Stimulated activated CD4-positive, alpha-beta T cell treated with anti-CD3 and anti-CD28 coated beads, Interleukin-15, amount 100 ng/mL, for 48 hours (primary cell): ENCODE measurements at regions not wholly inside any gene's neighbourhood (a gene's known extent, or its start where the extent isn't known, plus 50 kb on each side); places are given as distances from the start of the nearest gene placed in this dataset.
A peak's percentile ranks its signal among the peaks of the same experiment; 100 is the strongest.
"Not testable (repeated sequence)": the region's sequence is repeated elsewhere in the genome, so short reads cannot be mapped to it uniquely, and the experiment has no call there.

ENCODE experiments used
- DNase-seq, 2 donors: peaks; one replicate each; pipeline ENCODE4 v3.0.0-alpha.2; 2020; ENCODE audit warnings: low read depth in 2 of 2

DNA sequence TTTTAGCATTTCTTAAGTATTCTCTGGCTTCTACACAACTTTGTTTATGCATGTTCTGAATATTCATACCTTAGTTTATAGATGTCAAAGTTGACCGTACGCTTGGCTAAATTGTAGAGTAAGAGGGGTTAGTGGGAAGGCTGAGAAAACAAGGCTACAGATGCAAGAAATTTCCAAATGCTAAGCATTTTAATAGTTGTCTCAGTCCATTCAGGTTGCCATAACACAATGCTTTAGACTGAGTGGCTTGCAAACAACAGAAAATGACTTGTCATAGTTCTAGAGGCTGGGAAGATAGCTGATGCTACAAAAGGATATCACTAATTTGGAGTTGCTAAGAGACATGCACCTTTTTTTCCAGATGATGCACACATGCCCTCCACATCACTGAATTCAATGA lies 53.0 kb upstream of the C1QTNF3 start:
- not testable (repeated sequence) for DNase-seq

DNA sequence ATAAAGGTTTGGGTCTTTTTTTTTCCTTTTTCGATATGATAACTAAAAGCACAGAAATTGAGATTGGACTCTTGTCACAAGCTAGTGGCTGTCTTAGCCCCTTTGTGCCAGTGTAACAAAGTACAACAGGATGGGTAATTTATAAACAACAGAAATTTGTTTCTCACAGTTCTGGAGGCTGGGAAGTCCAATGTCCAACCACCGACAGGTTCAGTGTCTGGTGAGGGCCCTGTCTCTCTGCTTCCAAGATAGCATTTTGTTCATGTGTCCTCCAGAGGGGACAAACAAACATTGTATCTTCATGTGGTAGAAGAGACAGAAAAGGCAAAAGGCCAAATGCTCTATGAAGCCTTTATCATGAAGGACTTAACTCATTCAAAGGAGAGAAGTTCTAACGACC lies 56.9 kb upstream of the C1QTNF3 start:
- DNase-seq, result not testable (repeated sequence)

DNA sequence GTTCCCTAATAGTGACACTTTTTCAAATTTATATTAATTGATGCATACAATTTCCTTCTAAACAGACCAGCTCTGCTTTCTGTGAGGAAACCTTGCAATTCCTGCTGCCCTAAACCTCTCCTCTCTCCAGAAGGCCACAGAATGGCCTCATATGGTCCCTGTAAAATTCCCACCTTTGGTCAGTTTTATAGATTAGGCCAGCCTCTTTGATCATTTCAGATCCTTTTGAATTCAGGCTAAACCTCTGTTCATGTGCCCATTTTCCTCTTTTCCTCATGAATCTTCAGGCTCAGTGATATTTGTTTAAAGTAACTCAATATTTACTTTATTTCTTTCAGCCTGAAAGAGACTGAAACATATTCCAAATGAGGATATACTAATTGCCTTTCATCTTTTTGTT lies 58.6 kb upstream of the C1QTNF3 start:
- DNase-seq, result not testable (repeated sequence)

DNA sequence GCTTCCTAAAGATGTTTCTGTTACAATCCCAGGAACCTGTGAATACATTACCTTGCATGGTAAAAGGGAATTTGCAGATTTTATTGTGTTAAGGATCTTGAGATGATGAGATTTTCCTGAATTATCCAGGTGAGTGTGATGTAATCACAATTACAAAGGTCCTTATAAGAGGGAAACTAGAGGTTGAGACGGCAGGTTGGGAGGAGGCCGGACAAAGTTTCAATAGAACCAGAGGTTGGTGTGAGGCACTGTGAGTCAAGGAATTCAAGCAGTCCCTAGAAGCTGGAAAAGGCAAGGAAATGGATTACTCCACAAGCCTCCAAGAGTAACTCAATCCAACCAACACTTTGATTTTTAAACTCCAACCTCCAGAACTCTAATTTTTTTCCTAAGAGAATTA lies 65.9 kb upstream of the C1QTNF3 start:
- not testable (repeated sequence) for DNase-seq

DNA sequence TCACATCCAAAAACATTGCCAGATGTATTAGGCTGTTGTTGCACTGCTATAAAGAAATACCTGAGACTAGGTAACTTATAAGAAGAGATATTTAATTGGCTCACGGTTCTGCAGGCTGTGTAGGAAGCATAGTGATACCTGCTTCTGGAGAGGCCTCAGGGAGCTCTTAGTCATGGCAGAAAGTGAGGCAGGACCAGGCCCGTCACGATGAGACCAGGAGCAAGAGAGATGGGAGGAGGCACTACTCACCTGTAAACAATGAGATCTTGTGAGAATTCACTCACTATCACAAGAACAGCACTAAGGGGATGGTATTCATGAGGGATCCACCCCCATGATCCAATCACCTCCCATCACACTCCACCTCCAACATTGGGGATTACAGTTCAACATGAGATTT lies 81.3 kb upstream of the C1QTNF3 start:
- not testable (repeated sequence) for DNase-seq

- DNase-seq, result not testable (repeated sequence)
These were observed 82.3 kb upstream of the C1QTNF3 start for GRCh38 chr5:34125354-34125753.

- DNase-seq, result not testable (repeated sequence)
These were observed 83.7 kb upstream of the C1QTNF3 start for GRCh38 chr5:34126741-34127140.

GRCh38 chr5:34127818-34128217 lies 84.8 kb upstream of the C1QTNF3 start:
- DNase-seq, result not testable (repeated sequence)

DNA sequence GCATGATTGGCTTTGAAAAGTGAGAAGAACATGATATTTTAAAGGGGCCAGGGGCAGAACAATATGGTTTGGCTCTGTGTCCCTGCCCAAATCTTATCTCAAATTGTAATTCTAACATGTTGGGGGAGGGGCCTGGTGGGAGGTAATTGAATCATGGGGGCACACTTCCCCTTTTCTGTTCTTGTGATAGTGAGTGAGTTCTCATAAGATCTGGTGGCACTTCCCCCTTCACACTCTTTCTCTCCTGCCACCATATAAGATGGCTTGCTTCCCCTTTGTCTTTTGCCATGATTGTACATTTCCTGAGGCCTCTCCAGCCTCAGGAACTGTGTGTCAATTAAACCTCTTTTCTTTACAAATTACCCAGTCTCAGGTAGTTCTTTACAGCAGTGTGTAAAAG lies 85.9 kb upstream of the C1QTNF3 start:
- not testable (repeated sequence) for DNase-seq

- DNase-seq, result not testable (repeated sequence)
These were observed 112.0 kb upstream of the C1QTNF3 start for GRCh38 chr5:34154988-34155387.

- DNase-seq, result not testable (repeated sequence)
These were observed 113.8 kb upstream of the C1QTNF3 start for GRCh38 chr5:34156703-34157414.

DNA sequence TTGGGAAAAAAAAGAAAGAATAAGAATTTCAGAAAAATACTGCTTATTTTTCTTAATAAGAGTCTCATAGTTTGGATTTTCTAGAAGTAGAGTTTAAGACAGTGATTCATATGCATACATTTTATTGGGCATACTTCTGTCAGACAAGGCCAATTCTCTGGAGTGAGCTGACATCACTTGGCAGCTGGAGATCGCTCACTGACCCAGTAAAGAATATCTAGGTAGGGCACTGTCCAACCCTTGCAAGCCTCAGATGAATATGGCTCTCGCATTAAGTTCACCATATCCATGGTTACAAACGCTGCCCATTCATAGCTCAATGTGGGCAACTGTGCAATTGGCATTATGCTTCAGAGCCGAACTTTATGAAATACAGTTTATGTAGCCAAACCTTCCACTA lies 117.9 kb upstream of the C1QTNF3 start:
- not testable (repeated sequence) for DNase-seq

- DNase-seq, result not testable (repeated sequence)
These were observed 128.4 kb upstream of the C1QTNF3 start for GRCh38 chr5:34171398-34171797.

DNA sequence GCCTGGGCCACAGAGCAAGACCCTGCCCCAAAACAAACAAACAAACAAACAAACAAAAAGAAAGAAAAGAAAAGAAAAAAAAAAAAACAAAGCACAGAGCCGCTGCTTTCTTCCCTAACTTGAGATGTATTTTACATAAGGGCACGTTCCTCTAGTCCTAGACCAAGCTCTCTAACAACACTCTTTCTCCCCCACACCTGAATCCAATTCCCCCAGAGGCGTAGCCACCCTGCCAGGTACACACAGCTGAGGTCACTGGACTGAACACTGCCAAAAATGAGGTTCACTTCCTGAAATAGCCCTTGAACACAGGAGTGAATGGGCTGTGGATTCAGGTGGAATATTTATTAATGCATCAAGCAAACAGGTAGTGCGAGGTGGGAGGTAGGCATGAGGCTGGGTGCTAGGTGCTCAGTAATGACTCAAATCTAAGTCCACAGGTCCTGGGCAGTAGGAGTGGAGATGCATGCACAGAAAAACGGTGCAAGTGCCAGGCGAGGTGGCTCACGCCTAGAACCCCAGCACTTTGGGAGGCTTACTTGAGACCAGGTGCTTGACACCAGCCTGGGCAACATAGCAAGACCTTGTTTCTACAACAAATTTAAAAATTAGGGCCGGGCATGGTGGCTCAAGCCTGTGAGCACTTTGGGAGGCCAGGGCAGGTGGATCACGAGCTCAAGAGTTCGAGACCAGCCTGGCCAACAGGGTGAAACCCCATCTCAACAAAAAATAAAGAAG lies 136.6 kb upstream of the C1QTNF3 start:
- not testable (repeated sequence) for DNase-seq

DNA sequence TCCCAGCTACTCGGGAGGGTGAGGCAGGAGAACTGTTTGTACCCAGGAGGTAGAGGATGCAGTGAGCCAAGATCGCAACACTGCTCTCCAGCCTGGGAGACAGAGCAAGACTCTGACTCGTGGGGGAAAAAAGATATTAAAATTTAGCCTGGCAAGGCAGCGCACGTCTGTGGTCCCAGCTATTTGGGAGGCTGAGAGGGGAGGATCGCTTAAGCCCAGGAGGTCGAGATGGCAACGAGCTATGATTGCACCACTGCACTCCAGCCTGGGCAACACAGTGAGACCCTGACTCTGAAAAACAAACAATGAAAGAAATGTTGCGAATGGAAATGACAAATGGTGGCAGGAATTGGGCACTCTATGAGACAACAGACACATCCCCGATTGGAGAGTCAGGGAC lies 137.2 kb upstream of the C1QTNF3 start:
- DNase-seq, result not testable (repeated sequence)

DNA sequence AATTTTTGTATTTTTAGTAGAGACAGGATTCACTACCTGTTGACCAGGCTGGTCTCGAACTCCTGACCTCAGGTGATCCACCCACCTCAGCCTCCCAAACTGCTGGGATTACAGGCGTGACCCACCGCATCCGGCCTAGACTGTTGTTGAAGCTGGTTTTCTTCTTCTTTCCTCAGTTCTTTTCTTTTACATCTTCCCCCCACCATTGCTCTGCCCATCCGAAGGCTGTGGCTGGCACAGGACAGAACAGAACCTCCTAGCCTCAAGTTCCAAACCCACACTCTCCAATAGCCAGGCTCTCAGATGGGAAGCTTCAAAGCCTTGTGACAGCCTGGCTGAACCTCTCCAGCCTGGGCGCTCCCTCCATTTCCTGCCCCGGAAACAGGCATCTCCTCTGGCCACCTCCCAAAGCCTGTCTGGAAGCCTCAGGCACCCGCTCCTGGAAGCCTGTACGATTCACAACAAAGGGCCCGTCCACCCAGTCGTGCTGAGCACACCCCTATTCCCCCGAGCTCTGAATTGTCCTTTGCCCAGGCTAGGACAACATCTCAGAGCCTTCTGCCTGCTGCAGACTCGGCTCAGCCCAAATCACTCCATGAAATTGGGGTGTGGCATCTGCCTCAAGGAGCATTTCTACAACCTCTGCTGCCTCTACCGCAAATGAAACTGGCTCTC lies 138.1 kb upstream of the C1QTNF3 start:
- not testable (repeated sequence) for DNase-seq

GRCh38 chr5:34185005-34185404 lies 142.0 kb upstream of the C1QTNF3 start:
- not testable (repeated sequence) for DNase-seq

DNA sequence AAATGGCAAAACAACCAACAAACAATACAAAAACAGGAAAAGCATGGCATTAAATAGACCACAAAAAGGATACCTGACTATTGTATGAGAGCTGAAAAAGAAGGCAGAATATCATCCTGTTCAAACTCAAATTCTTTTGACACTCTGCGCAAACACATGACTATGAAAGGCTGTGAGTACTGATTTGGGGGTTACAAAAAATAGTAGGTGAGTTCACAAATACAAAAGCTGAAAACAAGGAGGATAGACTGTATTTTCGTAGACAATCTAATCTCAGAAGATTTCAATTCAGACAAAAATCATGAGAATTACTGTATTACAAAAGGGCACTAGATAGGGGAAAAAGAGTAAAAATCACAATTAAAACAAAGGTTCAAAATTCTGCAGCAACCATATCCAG lies 142.6 kb upstream of the C1QTNF3 start:
- DNase-seq, result not testable (repeated sequence)

DNA sequence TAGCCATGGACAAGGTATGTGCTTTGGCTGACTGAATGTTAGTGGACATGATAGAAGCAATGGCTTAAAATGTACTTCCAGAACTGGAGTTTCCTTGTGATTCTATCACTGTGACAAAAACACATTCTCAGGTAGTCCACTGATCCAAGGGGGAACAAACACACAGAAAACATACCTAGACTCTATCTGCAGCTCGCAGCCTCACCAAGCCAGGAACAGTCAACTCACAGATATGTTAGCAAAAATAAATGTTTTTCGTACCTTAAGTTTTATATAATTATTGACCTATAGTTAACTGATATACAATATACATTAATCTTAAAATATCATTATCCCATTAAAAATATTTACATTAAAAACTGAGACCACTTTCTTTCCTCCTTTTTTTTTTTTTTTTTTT lies 143.1 kb upstream of the C1QTNF3 start:
- DNase-seq, result not testable (repeated sequence)

DNA sequence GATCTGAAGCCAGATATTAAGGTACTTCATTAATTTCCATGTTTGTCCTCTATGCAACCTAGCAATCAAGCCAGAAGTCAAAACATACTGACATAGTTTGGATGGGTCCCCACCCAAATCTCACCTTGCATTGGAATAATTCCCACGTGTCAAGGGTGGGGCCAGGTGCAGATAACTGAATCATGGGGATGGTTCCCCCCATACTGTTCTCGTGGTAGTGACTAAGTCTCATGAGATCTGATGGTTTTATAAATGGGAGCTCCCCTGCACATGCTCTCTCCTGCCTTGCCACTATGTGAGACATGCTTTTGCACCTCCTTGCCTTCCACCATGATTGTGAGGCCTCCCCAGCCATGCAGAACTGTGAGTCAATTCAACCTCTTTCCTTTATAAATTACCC lies 143.9 kb upstream of the C1QTNF3 start:
- not testable (repeated sequence) for DNase-seq

GRCh38 chr5:34187441-34187840 lies 144.4 kb upstream of the C1QTNF3 start:
- DNase-seq, result not testable (repeated sequence)

DNA sequence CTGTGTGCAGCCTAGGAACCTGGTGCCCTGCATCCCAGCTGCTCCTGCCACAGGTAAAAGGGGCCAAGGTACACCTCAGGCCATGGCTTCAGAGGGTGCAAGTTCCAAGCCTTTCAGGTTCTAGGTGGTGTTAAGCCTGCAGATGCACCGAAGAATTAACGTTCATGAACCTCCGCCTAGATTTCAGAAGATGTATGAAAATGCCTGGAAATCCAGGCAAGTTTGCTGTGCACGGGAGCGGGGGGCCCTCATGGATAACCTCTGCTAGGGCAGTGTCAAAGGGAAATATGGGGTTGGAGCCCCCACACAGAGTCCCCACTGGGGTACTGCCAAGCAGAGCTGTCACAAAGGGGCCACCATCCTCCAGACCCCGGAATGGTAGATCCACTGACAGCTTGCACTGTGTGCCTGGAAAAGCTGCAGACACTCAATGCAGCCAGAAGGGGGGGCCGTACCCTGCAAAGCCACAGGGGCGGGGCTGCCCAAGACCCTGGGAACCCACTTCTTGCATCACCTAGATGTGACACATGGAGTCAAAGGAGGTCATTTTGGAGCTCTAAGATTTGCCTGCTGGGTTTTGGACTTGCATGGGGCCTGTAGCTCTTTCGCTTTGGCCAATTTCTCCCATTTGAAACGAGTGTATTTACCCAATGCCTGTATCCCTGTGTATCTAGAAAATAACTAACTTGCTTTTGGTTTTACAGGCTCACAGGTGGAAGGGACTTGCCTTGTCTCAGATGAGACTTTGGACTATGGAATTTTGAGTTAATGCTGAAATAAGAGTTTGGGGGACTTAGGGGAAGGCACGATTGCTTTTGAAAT lies 145.2 kb upstream of the C1QTNF3 start:
- peak; percentile 11 to 68 for DNase-seq
